ENCODE measurements at regions not wholly inside any gene's neighbourhood (a gene's known extent, or its start where the extent isn't known, plus 50 kb on each side); places are given as distances from the start of the nearest gene placed in this dataset.

DNA sequence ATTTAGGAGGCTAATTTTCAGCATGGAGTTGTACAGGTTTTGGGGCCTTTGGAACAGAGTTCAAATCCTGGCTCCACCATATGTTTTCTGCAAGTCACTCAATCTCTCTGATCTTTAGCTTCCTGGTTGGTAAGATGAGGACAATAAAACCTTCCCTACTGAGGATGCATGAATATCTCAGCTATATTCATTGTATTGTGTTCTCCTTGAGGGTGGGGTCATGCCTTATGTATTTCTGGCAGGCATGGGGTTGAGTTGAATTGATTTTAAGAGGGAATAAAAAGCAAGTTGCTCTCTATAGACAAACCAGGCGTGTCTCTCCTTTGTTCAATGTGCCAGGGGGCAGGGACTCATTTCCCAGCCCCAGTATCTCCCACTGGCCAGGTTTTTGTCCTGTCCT, 173.1 kb downstream of the C12orf75 start:
- H3F3A ChIP-seq (ENCODE audit: insufficient read depth) = no peaks in the 10 kb centered on the region
- H3K4me3 ChIP-seq (ENCODE audit: insufficient read depth, low read length, poor library complexity, severe bottlenecking) = no peak overlapping the region
- H3K4me2 ChIP-seq (ENCODE audit: low read depth, low read length, poor library complexity, severe bottlenecking) = no peak overlapping the region
- H3K9me3 ChIP-seq (ENCODE audit: insufficient read depth, low read length) = no peaks in the 10 kb centered on the region
- no peaks in the 10 kb centered on the region for H3K36me3 ChIP-seq (ENCODE audit: low read length)
- H3K27me3 ChIP-seq (ENCODE audit: low read length) = no peaks in the 10 kb centered on the region
- H3K9ac ChIP-seq (ENCODE audit: low read length) = no peak overlapping the region
- H2AFZ ChIP-seq (ENCODE audit: low read depth, low read length, severe bottlenecking) = no peak overlapping the region
- no peaks in the 10 kb centered on the region for H3K9me2 ChIP-seq (replicated peaks; ENCODE audit: insufficient read depth, low read length)
- no peaks in the 10 kb centered on the region for H3K79me2 ChIP-seq (ENCODE audit: insufficient read depth, low read length)
- no peaks in the 10 kb centered on the region for H4K20me1 ChIP-seq (ENCODE audit: low read depth, low read length)
- H3K27ac ChIP-seq (ENCODE audit: low read depth, low read length) = no peak overlapping the region
- no peak for TF ChIP-seq EZH2phosphoT487 (conservative IDR thresholded peaks at IDR 0.05; ENCODE audit: low read length)
- no peak for TF ChIP-seq CTCF (IDR thresholded peaks at IDR 0.05; ENCODE audit: insufficient read depth, low read length, poor library complexity, severe bottlenecking)

GRCh38 chr12:105504286-105504685, 173.8 kb downstream of the C12orf75 start:
- H3K79me2 ChIP-seq (ENCODE audit: insufficient read depth, low read length) = no peaks in the 10 kb centered on the region
- no peak overlapping the region for H3K4me3 ChIP-seq (ENCODE audit: insufficient read depth, low read length, poor library complexity, severe bottlenecking)
- H3K36me3 ChIP-seq (ENCODE audit: low read length) = no peaks in the 10 kb centered on the region
- H3K9me2 ChIP-seq (replicated peaks; ENCODE audit: insufficient read depth, low read length) = no peaks in the 10 kb centered on the region
- H3K9me3 ChIP-seq (ENCODE audit: insufficient read depth, low read length) = no peaks in the 10 kb centered on the region
- H3F3A ChIP-seq (ENCODE audit: insufficient read depth) = no peaks in the 10 kb centered on the region
- H3K9ac ChIP-seq (ENCODE audit: low read length) = no peak overlapping the region
- no peak for TF ChIP-seq CTCF (IDR thresholded peaks at IDR 0.05; ENCODE audit: insufficient read depth, low read length, poor library complexity, severe bottlenecking)
- TF ChIP-seq EZH2phosphoT487 (conservative IDR thresholded peaks at IDR 0.05; ENCODE audit: low read length) = no peak
- no peak overlapping the region for H3K27ac ChIP-seq (ENCODE audit: low read depth, low read length)
- no peak overlapping the region for H3K4me2 ChIP-seq (ENCODE audit: low read depth, low read length, poor library complexity, severe bottlenecking)
- no peaks in the 10 kb centered on the region for H4K20me1 ChIP-seq (ENCODE audit: low read depth, low read length)
- no peak overlapping the region for H2AFZ ChIP-seq (ENCODE audit: low read depth, low read length, severe bottlenecking)
- no peaks in the 10 kb centered on the region for H3K27me3 ChIP-seq (ENCODE audit: low read length)

DNA sequence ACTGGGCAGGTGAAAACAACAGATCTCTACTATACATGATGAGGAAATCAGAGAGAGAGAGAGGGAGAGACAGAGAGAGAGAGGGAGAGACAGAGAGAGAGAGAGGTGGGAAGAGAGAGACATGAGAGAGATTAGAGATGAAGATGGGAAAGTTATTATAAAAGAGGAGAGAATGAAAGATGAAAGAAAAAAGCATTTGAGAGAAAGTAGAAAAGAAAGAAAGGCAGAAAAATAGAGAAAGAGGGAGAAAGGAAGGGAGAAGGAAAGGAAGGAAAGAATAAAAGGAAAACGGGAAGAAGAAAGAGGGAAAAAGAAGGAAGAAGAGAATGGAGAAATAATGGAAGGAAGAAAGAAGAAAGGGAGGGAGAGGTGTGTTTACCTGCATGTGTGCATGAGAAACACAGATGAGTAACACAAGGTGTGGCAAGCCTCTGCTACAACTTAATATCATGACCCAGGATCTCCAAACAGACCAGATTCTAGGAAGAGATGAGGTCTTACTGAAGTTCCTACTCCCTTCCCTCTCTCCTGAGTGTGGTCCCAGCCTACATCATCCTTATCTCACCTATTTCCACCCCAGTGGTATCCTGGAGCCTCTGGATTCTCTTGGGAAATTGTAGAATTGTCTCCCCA, 176.3 kb downstream of the C12orf75 start:
- Histone ChIP-seq H3K4me2 (ENCODE audit: low read depth, low read length, poor library complexity, severe bottlenecking) (no peak overlapping the region), H3K9me2 (replicated peaks; ENCODE audit: insufficient read depth, low read length) (no peaks in the 10 kb centered on the region), H3F3A (ENCODE audit: insufficient read depth) (no peaks in the 10 kb centered on the region), H3K79me2 (ENCODE audit: insufficient read depth, low read length) (no peaks in the 10 kb centered on the region), H3K9me3 (ENCODE audit: insufficient read depth, low read length) (no peaks in the 10 kb centered on the region), H3K9ac (ENCODE audit: low read length) (no peak overlapping the region), H3K36me3 (ENCODE audit: low read length) (no peaks in the 10 kb centered on the region), H4K20me1 (ENCODE audit: low read depth, low read length) (no peaks in the 10 kb centered on the region), H2AFZ (ENCODE audit: low read depth, low read length, severe bottlenecking) (no peak overlapping the region), H3K4me3 (ENCODE audit: insufficient read depth, low read length, poor library complexity, severe bottlenecking) (no peak overlapping the region), H3K27ac (ENCODE audit: low read depth, low read length) (no peak overlapping the region), H3K27me3 (ENCODE audit: low read length) (no peaks in the 10 kb centered on the region)
- no peak for TF ChIP-seq CTCF (IDR thresholded peaks at IDR 0.05; ENCODE audit: insufficient read depth, low read length, poor library complexity, severe bottlenecking)
- no peak for TF ChIP-seq EZH2phosphoT487 (conservative IDR thresholded peaks at IDR 0.05; ENCODE audit: low read length)
